GM23338 (cell line): ENCODE measurements at regions not wholly inside any gene's neighbourhood (a gene's known extent, or its start where the extent isn't known, plus 50 kb on each side); places are given as distances from the start of the nearest gene placed in this dataset.

Source experiments
- ATAC-seq: fragments of 200-7000 bp; cut with Tn5 transposase; 3 replicates; pipeline ENCODE4 v1.9.1; 2020
- DNase-seq: peaks from one replicate; pipeline ENCODE4 v3.0.0-alpha.2; 2015; ENCODE audit warnings: low spot score
- H2AFZ ChIP-seq: fragments of 200-600 bp; sonication (generic); 2 replicates; pipeline ENCODE4 v1.8.0; 2016; ENCODE audit warnings: antibody characterized with exemption, mild to moderate bottlenecking, moderate library complexity
- H3F3A ChIP-seq: fragments of 200-600 bp; sonication (generic); replicated peaks from 2 replicates; pipeline ENCODE4 v1.8.0; 2017; ENCODE audit warnings: antibody characterized with exemption, mixed run types, low read depth
- H3K27ac ChIP-seq: fragments of 200-600 bp; sonication (generic); 2 replicates; pipeline ENCODE4 v1.6.1; 2016; ENCODE audit warnings: low read depth
- H3K27me3 ChIP-seq: fragments of 200-600 bp; sonication (generic); 2 replicates; pipeline ENCODE4 v1.8.0; 2016; ENCODE audit warnings: mild to moderate bottlenecking, mixed run types, moderate library complexity; ENCODE audit not compliant: insufficient read depth
- H3K36me3 ChIP-seq: fragments of 200-600 bp; sonication (generic); 2 replicates; pipeline ENCODE4 v1.8.0; 2016; ENCODE audit warnings: mild to moderate bottlenecking; ENCODE audit not compliant: insufficient read depth
- H3K4me1 ChIP-seq: fragments of 200-600 bp; sonication (generic); 2 replicates; pipeline ENCODE4 v1.8.0; 2016; ENCODE audit warnings: mild to moderate bottlenecking, moderate library complexity; ENCODE audit not compliant: insufficient read depth
- H3K4me2 ChIP-seq: fragments of 200-600 bp; sonication (generic); 2 replicates; pipeline ENCODE4 v1.7.1; 2017; ENCODE audit warnings: mixed run types
- H3K4me3 ChIP-seq: fragments of 200-600 bp; sonication (generic); 2 replicates; pipeline ENCODE4 v1.6.1; 2016; ENCODE audit warnings: mixed run types
- H3K79me2 ChIP-seq: fragments of 200-600 bp; sonication (generic); replicated peaks from 2 replicates; pipeline ENCODE4 v1.8.0; 2017; ENCODE audit warnings: mild to moderate bottlenecking; ENCODE audit not compliant: insufficient read depth
- H3K9me2 ChIP-seq: fragments of 200-600 bp; sonication (generic); 2 replicates; pipeline ENCODE4 v1.8.0; 2017; ENCODE audit not compliant: insufficient read depth
- H4K20me1 ChIP-seq: fragments of 200-600 bp; sonication (generic); replicated peaks from 2 replicates; pipeline ENCODE4 v1.8.0; 2017; ENCODE audit warnings: mild to moderate bottlenecking; ENCODE audit not compliant: insufficient read depth
- H3K27ac Mint-ChIP-seq: 2 replicates; pipeline ENCODE4 v1.8.0; 2020; ENCODE audit warnings: inconsistent platforms, mild to moderate bottlenecking, moderate library complexity, mixed read lengths
- H3K27me3 Mint-ChIP-seq: 3 replicates; pipeline ENCODE4 v1.8.0; 2022; ENCODE audit warnings: low read depth, mild to moderate bottlenecking, moderate library complexity, mixed read lengths, inconsistent platforms; ENCODE audit not compliant: insufficient read depth, poor library complexity
- H3K36me3 Mint-ChIP-seq: 3 replicates; pipeline ENCODE4 v1.8.0; 2021; ENCODE audit warnings: low read depth, mild to moderate bottlenecking, inconsistent platforms, moderate library complexity, mixed read lengths
- H3K4me1 Mint-ChIP-seq: 3 replicates; pipeline ENCODE4 v1.8.0; 2020; ENCODE audit warnings: mild to moderate bottlenecking, inconsistent platforms, mixed read lengths
- H3K4me3 Mint-ChIP-seq: 3 replicates; pipeline ENCODE4 v1.8.0; 2021; ENCODE audit warnings: moderate library complexity, mild to moderate bottlenecking, inconsistent platforms, mixed read lengths
- H3K9me3 Mint-ChIP-seq: 3 replicates; pipeline ENCODE4 v1.8.0; 2020; ENCODE audit warnings: moderate library complexity, mild to moderate bottlenecking, inconsistent platforms, mixed read lengths
- CREB1 ChIP-seq: fragments of 250-450 bp; sonication (Bioruptor Pico); IDR thresholded peaks from 2 replicates; pipeline ENCODE4 v1.5.0; 2020; ENCODE audit warnings: low read depth, mild to moderate bottlenecking, moderate library complexity
- ETS1 ChIP-seq: IDR thresholded peaks from 2 replicates; pipeline ENCODE4 v1.6.1; 2016; ENCODE audit warnings: antibody characterized with exemption
- EZH2 ChIP-seq: fragments of 200-600 bp; sonication (generic); IDR thresholded peaks from one replicate; pipeline ENCODE4 v1.8.0; 2017; ENCODE audit warnings: antibody characterized with exemption, mild to moderate bottlenecking, low read depth; ENCODE audit not compliant: unreplicated experiment
- JUNB ChIP-seq: IDR thresholded peaks from one replicate; pipeline ENCODE4 v1.6.1; 2016; ENCODE audit warnings: antibody characterized with exemption; ENCODE audit not compliant: unreplicated experiment
- NANOG ChIP-seq: IDR thresholded peaks from 2 replicates; pipeline ENCODE4 v1.6.1; 2016; ENCODE audit warnings: antibody characterized with exemption, borderline replicate concordance
- POLR2AphosphoS5 ChIP-seq: IDR thresholded peaks from 2 replicates; pipeline ENCODE4 v1.6.1; 2016; ENCODE audit warnings: antibody characterized with exemption, low read depth
- STAT1 ChIP-seq: IDR thresholded peaks from one replicate; pipeline ENCODE4 v1.6.1; 2016; ENCODE audit warnings: antibody characterized with exemption; ENCODE audit not compliant: unreplicated experiment
- ZNF114 ChIP-seq: fragments of 250-450 bp; sonication (Bioruptor Pico); IDR thresholded peaks from 2 replicates; pipeline ENCODE4 v1.5.0; 2020; ENCODE audit warnings: mild to moderate bottlenecking, moderate library complexity
- ZNF331 ChIP-seq: fragments of 250-450 bp; sonication (Bioruptor Pico); IDR thresholded peaks from 2 replicates; pipeline ENCODE4 v1.5.0; 2020; ENCODE audit warnings: low read depth, mild to moderate bottlenecking, moderate library complexity
- TF ChIP-seq, protein P1 (sequence below): IDR thresholded peaks from one replicate; pipeline ENCODE4 v1.6.1; 2018; ENCODE audit warnings: antibody characterized with exemption; ENCODE audit not compliant: unreplicated experiment
- TF ChIP-seq, protein P2 (sequence below): fragments of 250-450 bp; sonication (Bioruptor Pico); IDR thresholded peaks from 2 replicates; pipeline ENCODE4 v1.5.0; 2020; ENCODE audit warnings: mild to moderate bottlenecking, moderate library complexity

- Histone ChIP-seq H3K4me2 (no peak overlapping the region), H3F3A (no peaks in the 10 kb centered on the region), H3K36me3 (no peaks in the 10 kb centered on the region), H3K4me3 (no peak overlapping the region), H3K4me1 (no peaks in the 10 kb centered on the region), H4K20me1 (no peaks in the 10 kb centered on the region), H3K9me2 (peaks cover 3% of the 10 kb centered on the region), H3K79me2 (no peaks in the 10 kb centered on the region), H3K27ac (no peak overlapping the region), H2AFZ (no peak overlapping the region), H3K27me3 (no peaks in the 10 kb centered on the region)
- Mint-ChIP-seq H3K9me3 (no peaks in the 10 kb centered on the region), H3K4me3 (no peak overlapping the region), H3K4me1 (no peaks in the 10 kb centered on the region), H3K36me3 (no peaks in the 10 kb centered on the region), H3K27ac (no peak overlapping the region), H3K27me3 (peaks cover 4% of the 10 kb centered on the region)
- DNase-seq (no peak), ATAC-seq (no peak)
- TF ChIP-seq NANOG (no peak), STAT1 (no peak), CREB1 (CRISPR knock-in tag) (no peak), JUNB (no peak), POLR2AphosphoS5 (no peak), EZH2 (no peak), ETS1 (no peak), ZNF114 (no peak)
- TF ChIP-seq, protein P1, sequence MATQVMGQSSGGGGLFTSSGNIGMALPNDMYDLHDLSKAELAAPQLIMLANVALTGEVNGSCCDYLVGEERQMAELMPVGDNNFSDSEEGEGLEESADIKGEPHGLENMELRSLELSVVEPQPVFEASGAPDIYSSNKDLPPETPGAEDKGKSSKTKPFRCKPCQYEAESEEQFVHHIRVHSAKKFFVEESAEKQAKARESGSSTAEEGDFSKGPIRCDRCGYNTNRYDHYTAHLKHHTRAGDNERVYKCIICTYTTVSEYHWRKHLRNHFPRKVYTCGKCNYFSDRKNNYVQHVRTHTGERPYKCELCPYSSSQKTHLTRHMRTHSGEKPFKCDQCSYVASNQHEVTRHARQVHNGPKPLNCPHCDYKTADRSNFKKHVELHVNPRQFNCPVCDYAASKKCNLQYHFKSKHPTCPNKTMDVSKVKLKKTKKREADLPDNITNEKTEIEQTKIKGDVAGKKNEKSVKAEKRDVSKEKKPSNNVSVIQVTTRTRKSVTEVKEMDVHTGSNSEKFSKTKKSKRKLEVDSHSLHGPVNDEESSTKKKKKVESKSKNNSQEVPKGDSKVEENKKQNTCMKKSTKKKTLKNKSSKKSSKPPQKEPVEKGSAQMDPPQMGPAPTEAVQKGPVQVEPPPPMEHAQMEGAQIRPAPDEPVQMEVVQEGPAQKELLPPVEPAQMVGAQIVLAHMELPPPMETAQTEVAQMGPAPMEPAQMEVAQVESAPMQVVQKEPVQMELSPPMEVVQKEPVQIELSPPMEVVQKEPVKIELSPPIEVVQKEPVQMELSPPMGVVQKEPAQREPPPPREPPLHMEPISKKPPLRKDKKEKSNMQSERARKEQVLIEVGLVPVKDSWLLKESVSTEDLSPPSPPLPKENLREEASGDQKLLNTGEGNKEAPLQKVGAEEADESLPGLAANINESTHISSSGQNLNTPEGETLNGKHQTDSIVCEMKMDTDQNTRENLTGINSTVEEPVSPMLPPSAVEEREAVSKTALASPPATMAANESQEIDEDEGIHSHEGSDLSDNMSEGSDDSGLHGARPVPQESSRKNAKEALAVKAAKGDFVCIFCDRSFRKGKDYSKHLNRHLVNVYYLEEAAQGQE, result no peak
Observed at GRCh38 chr1:177862916-177863315, 106.9 kb downstream of the SEC16B start.

- Histone ChIP-seq H3K36me3 (no peaks in the 10 kb centered on the region), H3K27ac (no peak overlapping the region), H3K4me3 (no peak overlapping the region), H2AFZ (no peak overlapping the region), H3F3A (no peaks in the 10 kb centered on the region), H3K27me3 (no peaks in the 10 kb centered on the region), H3K9me2 (peaks cover 6% of the 10 kb centered on the region), H3K4me1 (no peaks in the 10 kb centered on the region), H3K4me2 (no peak overlapping the region), H3K79me2 (no peaks in the 10 kb centered on the region), H4K20me1 (no peaks in the 10 kb centered on the region)
- Mint-ChIP-seq H3K27me3 (peaks cover 4% of the 10 kb centered on the region), H3K27ac (no peak overlapping the region), H3K9me3 (no peaks in the 10 kb centered on the region), H3K36me3 (no peaks in the 10 kb centered on the region), H3K4me3 (no peak overlapping the region), H3K4me1 (no peaks in the 10 kb centered on the region)
- no peak for DNase-seq
- ATAC-seq, result no peak
- TF ChIP-seq, protein P2, sequence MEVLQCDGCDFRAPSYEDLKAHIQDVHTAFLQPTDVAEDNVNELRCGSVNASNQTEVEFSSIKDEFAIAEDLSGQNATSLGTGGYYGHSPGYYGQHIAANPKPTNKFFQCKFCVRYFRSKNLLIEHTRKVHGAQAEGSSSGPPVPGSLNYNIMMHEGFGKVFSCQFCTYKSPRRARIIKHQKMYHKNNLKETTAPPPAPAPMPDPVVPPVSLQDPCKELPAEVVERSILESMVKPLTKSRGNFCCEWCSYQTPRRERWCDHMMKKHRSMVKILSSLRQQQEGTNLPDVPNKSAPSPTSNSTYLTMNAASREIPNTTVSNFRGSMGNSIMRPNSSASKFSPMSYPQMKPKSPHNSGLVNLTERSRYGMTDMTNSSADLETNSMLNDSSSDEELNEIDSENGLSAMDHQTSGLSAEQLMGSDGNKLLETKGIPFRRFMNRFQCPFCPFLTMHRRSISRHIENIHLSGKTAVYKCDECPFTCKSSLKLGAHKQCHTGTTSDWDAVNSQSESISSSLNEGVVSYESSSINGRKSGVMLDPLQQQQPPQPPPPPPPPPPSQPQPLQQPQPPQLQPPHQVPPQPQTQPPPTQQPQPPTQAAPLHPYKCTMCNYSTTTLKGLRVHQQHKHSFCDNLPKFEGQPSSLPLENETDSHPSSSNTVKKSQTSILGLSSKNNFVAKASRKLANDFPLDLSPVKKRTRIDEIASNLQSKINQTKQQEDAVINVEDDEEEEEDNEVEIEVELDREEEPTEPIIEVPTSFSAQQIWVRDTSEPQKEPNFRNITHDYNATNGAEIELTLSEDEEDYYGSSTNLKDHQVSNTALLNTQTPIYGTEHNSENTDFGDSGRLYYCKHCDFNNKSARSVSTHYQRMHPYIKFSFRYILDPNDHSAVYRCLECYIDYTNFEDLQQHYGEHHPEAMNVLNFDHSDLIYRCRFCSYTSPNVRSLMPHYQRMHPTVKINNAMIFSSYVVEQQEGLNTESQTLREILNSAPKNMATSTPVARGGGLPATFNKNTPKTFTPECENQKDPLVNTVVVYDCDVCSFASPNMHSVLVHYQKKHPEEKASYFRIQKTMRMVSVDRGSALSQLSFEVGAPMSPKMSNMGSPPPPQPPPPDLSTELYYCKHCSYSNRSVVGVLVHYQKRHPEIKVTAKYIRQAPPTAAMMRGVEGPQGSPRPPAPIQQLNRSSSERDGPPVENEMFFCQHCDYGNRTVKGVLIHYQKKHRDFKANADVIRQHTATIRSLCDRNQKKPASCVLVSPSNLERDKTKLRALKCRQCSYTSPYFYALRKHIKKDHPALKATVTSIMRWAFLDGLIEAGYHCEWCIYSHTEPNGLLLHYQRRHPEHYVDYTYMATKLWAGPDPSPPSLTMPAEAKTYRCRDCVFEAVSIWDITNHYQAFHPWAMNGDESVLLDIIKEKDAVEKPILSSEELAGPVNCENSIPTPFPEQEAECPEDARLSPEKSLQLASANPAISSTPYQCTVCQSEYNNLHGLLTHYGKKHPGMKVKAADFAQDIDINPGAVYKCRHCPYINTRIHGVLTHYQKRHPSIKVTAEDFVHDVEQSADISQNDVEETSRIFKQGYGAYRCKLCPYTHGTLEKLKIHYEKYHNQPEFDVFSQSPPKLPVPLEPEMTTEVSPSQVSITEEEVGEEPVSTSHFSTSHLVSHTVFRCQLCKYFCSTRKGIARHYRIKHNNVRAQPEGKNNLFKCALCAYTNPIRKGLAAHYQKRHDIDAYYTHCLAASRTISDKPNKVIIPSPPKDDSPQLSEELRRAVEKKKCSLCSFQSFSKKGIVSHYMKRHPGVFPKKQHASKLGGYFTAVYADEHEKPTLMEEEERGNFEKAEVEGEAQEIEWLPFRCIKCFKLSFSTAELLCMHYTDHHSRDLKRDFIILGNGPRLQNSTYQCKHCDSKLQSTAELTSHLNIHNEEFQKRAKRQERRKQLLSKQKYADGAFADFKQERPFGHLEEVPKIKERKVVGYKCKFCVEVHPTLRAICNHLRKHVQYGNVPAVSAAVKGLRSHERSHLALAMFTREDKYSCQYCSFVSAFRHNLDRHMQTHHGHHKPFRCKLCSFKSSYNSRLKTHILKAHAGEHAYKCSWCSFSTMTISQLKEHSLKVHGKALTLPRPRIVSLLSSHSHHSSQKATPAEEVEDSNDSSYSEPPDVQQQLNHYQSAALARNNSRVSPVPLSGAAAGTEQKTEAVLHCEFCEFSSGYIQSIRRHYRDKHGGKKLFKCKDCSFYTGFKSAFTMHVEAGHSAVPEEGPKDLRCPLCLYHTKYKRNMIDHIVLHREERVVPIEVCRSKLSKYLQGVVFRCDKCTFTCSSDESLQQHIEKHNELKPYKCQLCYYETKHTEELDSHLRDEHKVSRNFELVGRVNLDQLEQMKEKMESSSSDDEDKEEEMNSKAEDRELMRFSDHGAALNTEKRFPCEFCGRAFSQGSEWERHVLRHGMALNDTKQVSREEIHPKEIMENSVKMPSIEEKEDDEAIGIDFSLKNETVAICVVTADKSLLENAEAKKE, result no peak
- TF ChIP-seq JUNB, result no peak
- TF ChIP-seq POLR2AphosphoS5, result no peak
- no peak for TF ChIP-seq ZNF331 (CRISPR knock-in tag)
Observed at GRCh38 chr1:177859572-177859971, 110.3 kb downstream of the SEC16B start.
